Fibroblast of lung (primary cell): ENCODE measurements at regions not wholly inside any gene's neighbourhood (a gene's known extent, or its start where the extent isn't known, plus 50 kb on each side); places are given as distances from the start of the nearest gene placed in this dataset.

Source experiments
- DNase-seq, 2 donors: peaks; one replicate each; pipeline versions ENCODE4 v3.0.0 to v3.0.0-alpha.2; 2010; ENCODE audit warnings: low read depth in 2 of 2
- H2AFZ ChIP-seq: 2 replicates; pipeline ENCODE4 v1.5.1; 2012; ENCODE audit warnings: low read length, control low read depth, inconsistent platforms
- H3K27ac ChIP-seq: 2 replicates; pipeline ENCODE4 v1.5.1; 2011; ENCODE audit warnings: low read length, control low read depth; ENCODE audit not compliant: insufficient read depth
- H3K27me3 ChIP-seq: 2 replicates; pipeline ENCODE4 v1.5.1; 2011; ENCODE audit warnings: mild to moderate bottlenecking, low read length; ENCODE audit not compliant: control insufficient read depth, insufficient read depth
- H3K36me3 ChIP-seq: 2 replicates; pipeline ENCODE4 v1.5.1; 2011; ENCODE audit warnings: low read length; ENCODE audit not compliant: control insufficient read depth, insufficient read depth
- H3K4me1 ChIP-seq: 2 replicates; pipeline ENCODE4 v1.5.1; 2011; ENCODE audit warnings: low read length; ENCODE audit not compliant: control insufficient read depth, insufficient read depth; ENCODE audit errors: extremely low read depth
- H3K4me2 ChIP-seq: 2 replicates; pipeline ENCODE4 v1.5.1; 2011; ENCODE audit warnings: low read length, control low read depth; ENCODE audit not compliant: insufficient read depth; ENCODE audit errors: extremely low read depth
- H3K4me3 ChIP-seq, 4 experiments: fragments of 200-600 bp in 1 of 4; sonication (generic) in 1 of 4; replicated peaks in 1 of 4; 2 replicates each; pipeline ENCODE4 v1.5.1; 2011 to 2016; ENCODE audit warnings: low read length in 4 of 4, low read depth in 3 of 4, mild to moderate bottlenecking in 3 of 4, control low read depth in 2 of 4, inconsistent platforms in 1 of 4, mixed read lengths in 1 of 4; ENCODE audit not compliant: insufficient read depth in 1 of 4; ENCODE audit errors: control extremely low read depth in 1 of 4
- H3K79me2 ChIP-seq: 2 replicates; pipeline ENCODE4 v1.5.1; 2012; ENCODE audit warnings: mild to moderate bottlenecking, low read length, inconsistent platforms; ENCODE audit not compliant: control insufficient read depth, insufficient read depth
- H3K9ac ChIP-seq: 2 replicates; pipeline ENCODE4 v1.5.1; 2011; ENCODE audit warnings: mild to moderate bottlenecking, low read length, control low read depth; ENCODE audit not compliant: insufficient read depth
- H3K9me3 ChIP-seq: 2 replicates; pipeline ENCODE4 v1.5.1; 2012; ENCODE audit warnings: low read depth, low read length; ENCODE audit not compliant: control insufficient read depth, insufficient read depth
- H4K20me1 ChIP-seq: 2 replicates; pipeline ENCODE4 v1.5.1; 2011; ENCODE audit warnings: low read length; ENCODE audit not compliant: control insufficient read depth, insufficient read depth; ENCODE audit errors: extremely low read depth
- EZH2 ChIP-seq: IDR thresholded peaks from 2 replicates; pipeline ENCODE4 v1.5.1; 2012; ENCODE audit warnings: low read length, control low read depth, mild to moderate bottlenecking; ENCODE audit errors: missing control alignments
- TF ChIP-seq, protein P1 (sequence below), 2 donors: IDR thresholded peaks in 1 of 2; conservative IDR thresholded peaks in 1 of 2; 1 replicate in 1 of 2; 2 replicates in 1 of 2; pipeline ENCODE4 v1.5.1; 2011 to 2012; ENCODE audit warnings: low read length in 2 of 2, control low read depth in 1 of 2, inconsistent platforms in 1 of 2, low read depth in 1 of 2, mild to moderate bottlenecking in 1 of 2

- Histone ChIP-seq H3K4me2 (no peak overlapping the region), H4K20me1 (no peaks in the 10 kb centered on the region), H3K79me2 (no peaks in the 10 kb centered on the region), H3K36me3 (no peaks in the 10 kb centered on the region), H3K27me3 (no peaks in the 10 kb centered on the region), H3K9me3 (no peaks in the 10 kb centered on the region), H2AFZ (no peak overlapping the region), H3K4me3 (no peak overlapping the region), H3K9ac (no peak overlapping the region), H3K27ac (no peak overlapping the region), H3K4me1 (no peaks in the 10 kb centered on the region)
- no peak for TF ChIP-seq EZH2
- TF ChIP-seq, protein P1, sequence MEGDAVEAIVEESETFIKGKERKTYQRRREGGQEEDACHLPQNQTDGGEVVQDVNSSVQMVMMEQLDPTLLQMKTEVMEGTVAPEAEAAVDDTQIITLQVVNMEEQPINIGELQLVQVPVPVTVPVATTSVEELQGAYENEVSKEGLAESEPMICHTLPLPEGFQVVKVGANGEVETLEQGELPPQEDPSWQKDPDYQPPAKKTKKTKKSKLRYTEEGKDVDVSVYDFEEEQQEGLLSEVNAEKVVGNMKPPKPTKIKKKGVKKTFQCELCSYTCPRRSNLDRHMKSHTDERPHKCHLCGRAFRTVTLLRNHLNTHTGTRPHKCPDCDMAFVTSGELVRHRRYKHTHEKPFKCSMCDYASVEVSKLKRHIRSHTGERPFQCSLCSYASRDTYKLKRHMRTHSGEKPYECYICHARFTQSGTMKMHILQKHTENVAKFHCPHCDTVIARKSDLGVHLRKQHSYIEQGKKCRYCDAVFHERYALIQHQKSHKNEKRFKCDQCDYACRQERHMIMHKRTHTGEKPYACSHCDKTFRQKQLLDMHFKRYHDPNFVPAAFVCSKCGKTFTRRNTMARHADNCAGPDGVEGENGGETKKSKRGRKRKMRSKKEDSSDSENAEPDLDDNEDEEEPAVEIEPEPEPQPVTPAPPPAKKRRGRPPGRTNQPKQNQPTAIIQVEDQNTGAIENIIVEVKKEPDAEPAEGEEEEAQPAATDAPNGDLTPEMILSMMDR (conservative IDR thresholded peaks at IDR 0.05 in 1 of 2, IDR thresholded peaks at IDR 0.05 in 1 of 2; ENCODE audit: low read depth in 1 of 2, low read length in 2 of 2), result no peak
- no peak for DNase-seq
Measured at GRCh38 chr14:101460986-101461750, 100.1 kb upstream of the DIO3 start.

DNA sequence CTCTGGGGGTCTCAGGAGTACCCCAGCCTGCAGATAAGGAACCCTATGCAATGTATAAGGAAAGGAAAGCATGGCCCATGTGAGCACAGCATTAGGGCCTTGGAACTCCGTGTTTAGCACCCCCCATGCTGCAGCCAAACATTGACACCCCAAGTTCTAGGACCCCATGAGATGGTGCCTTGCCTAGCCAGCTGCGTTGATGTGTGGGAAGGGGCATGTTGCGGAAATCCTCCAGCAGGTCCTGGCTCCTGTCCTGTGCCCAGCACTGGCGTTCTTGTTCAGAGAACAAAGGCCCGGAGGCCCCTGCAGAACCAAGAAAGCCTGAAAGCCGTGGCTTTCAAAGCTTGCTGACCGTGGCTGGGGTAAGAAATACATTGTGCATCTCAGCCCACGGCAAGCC, 99.4 kb upstream of the DIO3 start:
- H3K4me3 ChIP-seq, result no peak overlapping the region
- H3K9me3 ChIP-seq, result no peaks in the 10 kb centered on the region
- TF ChIP-seq, protein P1 (conservative IDR thresholded peaks at IDR 0.05 in 1 of 2, IDR thresholded peaks at IDR 0.05 in 1 of 2; ENCODE audit: low read depth in 1 of 2, low read length in 2 of 2), result no peak
- H4K20me1 ChIP-seq, result no peaks in the 10 kb centered on the region
- H3K4me1 ChIP-seq, result no peaks in the 10 kb centered on the region
- no peaks in the 10 kb centered on the region for H3K79me2 ChIP-seq
- no peak overlapping the region for H3K27ac ChIP-seq
- no peak overlapping the region for H3K4me2 ChIP-seq
- no peak overlapping the region for H2AFZ ChIP-seq
- no peaks in the 10 kb centered on the region for H3K36me3 ChIP-seq
- no peak for DNase-seq
- no peaks in the 10 kb centered on the region for H3K27me3 ChIP-seq
- no peak overlapping the region for H3K9ac ChIP-seq

DNA sequence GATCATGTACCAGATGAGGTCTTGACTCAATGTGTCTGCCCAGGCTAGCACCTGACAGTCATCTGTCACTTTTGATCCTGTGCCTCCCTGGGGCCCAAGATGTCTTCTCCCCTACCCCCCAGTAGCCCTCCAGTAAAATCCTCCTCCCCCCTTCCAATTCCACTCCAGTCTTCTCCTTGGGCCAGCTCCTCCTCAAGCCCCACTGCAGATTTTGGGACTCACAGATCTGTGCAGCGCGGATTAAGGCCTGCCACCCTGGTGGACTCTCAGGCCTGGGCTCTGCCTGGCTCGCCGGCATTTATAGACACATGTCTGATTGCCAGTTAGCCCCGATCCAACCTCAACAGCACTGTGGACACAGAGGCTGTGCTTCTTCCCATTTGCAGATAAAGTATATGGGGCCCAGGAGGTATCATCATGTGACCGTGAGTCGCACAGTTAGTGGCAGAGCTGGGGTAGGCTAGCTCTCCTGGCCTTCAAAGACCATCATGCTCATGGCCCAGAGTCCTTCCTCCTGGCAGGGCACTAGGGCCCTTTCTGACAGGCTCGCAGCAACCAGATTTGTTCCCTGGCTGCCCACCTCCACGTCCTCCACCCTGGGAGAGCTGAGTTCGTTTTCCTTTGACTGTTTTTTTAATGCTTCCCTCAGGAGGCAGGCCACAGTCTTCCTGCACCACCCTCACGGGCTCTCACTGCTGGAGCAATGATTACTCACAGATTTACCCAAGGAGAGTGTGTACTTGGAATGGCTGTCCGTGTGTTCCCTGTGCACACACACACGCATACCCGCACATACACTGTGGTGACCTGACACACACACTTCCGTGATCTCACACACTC, 98.3 kb upstream of the DIO3 start:
- no peak overlapping the region for H3K9ac ChIP-seq
- no peak overlapping the region for H3K27ac ChIP-seq
- H3K9me3 ChIP-seq, result no peaks in the 10 kb centered on the region
- H3K79me2 ChIP-seq, result no peaks in the 10 kb centered on the region
- no peak overlapping the region for H2AFZ ChIP-seq
- H3K4me3 ChIP-seq, result no peak overlapping the region
- H4K20me1 ChIP-seq, result no peaks in the 10 kb centered on the region
- no peaks in the 10 kb centered on the region for H3K27me3 ChIP-seq
- no peaks in the 10 kb centered on the region for H3K36me3 ChIP-seq
- no peaks in the 10 kb centered on the region for H3K4me1 ChIP-seq
- no peak for DNase-seq
- TF ChIP-seq EZH2, result no peak
- TF ChIP-seq, protein P1 (conservative IDR thresholded peaks at IDR 0.05 in 1 of 2, IDR thresholded peaks at IDR 0.05 in 1 of 2; ENCODE audit: low read depth in 1 of 2, low read length in 2 of 2), result no peak
- no peak overlapping the region for H3K4me2 ChIP-seq
